GM19351 (cell line): ENCODE measurements at regions not wholly inside any gene's neighbourhood (a gene's known extent, or its start where the extent isn't known, plus 50 kb on each side); places are given as distances from the start of the nearest gene placed in this dataset.
A peak's percentile ranks its signal among the peaks of the same experiment; 100 is the strongest.

Experiments
- ATAC-seq: cut with Tn5 transposase; IDR thresholded peaks from one replicate; pipeline ENCODE4 v1.9.1; 2021; ENCODE audit warnings: mild to moderate bottlenecking, moderate library complexity; ENCODE audit not compliant: unreplicated experiment

GRCh38 chr1:110816945-110817344, 56.0 kb upstream of the CD53 start:
- no peak for ATAC-seq

GRCh38 chr1:110811529-110811928, 61.4 kb upstream of the CD53 start:
- ATAC-seq, result no peak

GRCh38 chr1:110800079-110800478, 72.9 kb upstream of the CD53 start:
- ATAC-seq, result no peak

GRCh38 chr1:110798691-110799256, 74.2 kb upstream of the CD53 start:
- ATAC-seq, result no peak

GRCh38 chr1:110788673-110789072, 84.3 kb upstream of the CD53 start:
- ATAC-seq, result no peak

GRCh38 chr1:110787328-110788071, 85.4 kb upstream of the CD53 start:
- ATAC-seq, result peak; percentile 81

- ATAC-seq, result peak; percentile 44
Observed at GRCh38 chr1:110786802-110787327, 86.1 kb upstream of the CD53 start.

- ATAC-seq, result no peak
Observed at GRCh38 chr1:110785612-110786011, 87.3 kb upstream of the CD53 start.

- ATAC-seq, result no peak
Observed at GRCh38 chr1:110785055-110785454, 87.9 kb upstream of the CD53 start.

- no peak for ATAC-seq
Observed at GRCh38 chr1:110783292-110783918, 89.5 kb upstream of the CD53 start.

- ATAC-seq, result no peak
Observed at GRCh38 chr1:110781525-110781924, 91.4 kb upstream of the CD53 start.

GRCh38 chr1:110780600-110781484, 92.1 kb upstream of the CD53 start:
- ATAC-seq, result no peak

- no peak for ATAC-seq
Observed at GRCh38 chr1:110779636-110780035, 93.3 kb upstream of the CD53 start.

GRCh38 chr1:110778821-110779220, 94.1 kb upstream of the CD53 start:
- no peak for ATAC-seq

- no peak for ATAC-seq
Observed at GRCh38 chr1:110777228-110777627, 95.7 kb upstream of the CD53 start.

- ATAC-seq, result no peak
Observed at GRCh38 chr1:110774398-110774797, 98.5 kb upstream of the CD53 start.

- no peak for ATAC-seq
Observed at GRCh38 chr1:110773813-110774212, 99.1 kb upstream of the KCNA3 start.

GRCh38 chr1:110771245-110772022, 96.7 kb upstream of the KCNA3 start:
- no peak for ATAC-seq

GRCh38 chr1:110770832-110771231, 96.1 kb upstream of the KCNA3 start:
- ATAC-seq, result no peak

GRCh38 chr1:110768605-110769004, 93.9 kb upstream of the KCNA3 start:
- no peak for ATAC-seq
